ENCODE measurements at regions not wholly inside any gene's neighbourhood (a gene's known extent, or its start where the extent isn't known, plus 50 kb on each side); places are given as distances from the start of the nearest gene placed in this dataset.

DNA sequence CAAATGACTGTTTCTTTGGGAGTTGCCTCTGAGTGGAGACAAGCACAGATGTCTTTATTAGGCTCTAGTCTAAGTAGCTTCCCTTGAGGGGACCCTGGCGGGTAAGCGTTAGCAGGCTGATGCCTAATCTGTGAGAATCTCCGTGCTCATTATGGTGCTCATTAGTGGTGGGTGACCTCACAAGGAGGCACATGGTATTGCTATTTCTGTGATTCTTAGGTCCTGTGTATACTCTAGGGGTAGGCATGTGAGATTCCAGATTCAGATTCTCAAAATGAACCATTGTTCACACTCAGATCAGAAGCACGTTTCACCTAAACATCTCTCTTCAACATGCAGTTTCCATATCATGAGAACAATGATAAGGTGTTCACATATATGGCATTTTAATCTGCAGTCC is 809.7 kb downstream of the NR2F2 start:
- TF ChIP-seq, protein P1, sequence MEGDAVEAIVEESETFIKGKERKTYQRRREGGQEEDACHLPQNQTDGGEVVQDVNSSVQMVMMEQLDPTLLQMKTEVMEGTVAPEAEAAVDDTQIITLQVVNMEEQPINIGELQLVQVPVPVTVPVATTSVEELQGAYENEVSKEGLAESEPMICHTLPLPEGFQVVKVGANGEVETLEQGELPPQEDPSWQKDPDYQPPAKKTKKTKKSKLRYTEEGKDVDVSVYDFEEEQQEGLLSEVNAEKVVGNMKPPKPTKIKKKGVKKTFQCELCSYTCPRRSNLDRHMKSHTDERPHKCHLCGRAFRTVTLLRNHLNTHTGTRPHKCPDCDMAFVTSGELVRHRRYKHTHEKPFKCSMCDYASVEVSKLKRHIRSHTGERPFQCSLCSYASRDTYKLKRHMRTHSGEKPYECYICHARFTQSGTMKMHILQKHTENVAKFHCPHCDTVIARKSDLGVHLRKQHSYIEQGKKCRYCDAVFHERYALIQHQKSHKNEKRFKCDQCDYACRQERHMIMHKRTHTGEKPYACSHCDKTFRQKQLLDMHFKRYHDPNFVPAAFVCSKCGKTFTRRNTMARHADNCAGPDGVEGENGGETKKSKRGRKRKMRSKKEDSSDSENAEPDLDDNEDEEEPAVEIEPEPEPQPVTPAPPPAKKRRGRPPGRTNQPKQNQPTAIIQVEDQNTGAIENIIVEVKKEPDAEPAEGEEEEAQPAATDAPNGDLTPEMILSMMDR (IDR thresholded peaks at IDR 0.05; ENCODE audit: extremely low read depth in 1 of 2, insufficient read depth in 1 of 2, low read depth in 1 of 2, low read length in 2 of 2): no peak
- TF ChIP-seq POLR2AphosphoS5 (IDR thresholded peaks at IDR 0.05; ENCODE audit: insufficient read depth, low read depth, low read length) (no peak), POLR2A (IDR thresholded peaks at IDR 0.05; ENCODE audit: low read depth, low read length) (no peak), GATA2 (IDR thresholded peaks at IDR 0.05; ENCODE audit: insufficient read depth, insufficient read length, low read depth, low read length) (no peak), EZH2 (IDR thresholded peaks at IDR 0.05; ENCODE audit: borderline replicate concordance, low read depth, low read length, severe bottlenecking) (no peak), MYC (IDR thresholded peaks at IDR 0.05; ENCODE audit: low read depth, low read length) (no peak), FOS (IDR thresholded peaks at IDR 0.05; ENCODE audit: borderline replicate concordance, insufficient read depth, low read length) (no peak), JUN (IDR thresholded peaks at IDR 0.05; ENCODE audit: borderline replicate concordance, insufficient read depth, insufficient read length, low read depth) (no peak)
- TF ChIP-seq, protein P2, sequence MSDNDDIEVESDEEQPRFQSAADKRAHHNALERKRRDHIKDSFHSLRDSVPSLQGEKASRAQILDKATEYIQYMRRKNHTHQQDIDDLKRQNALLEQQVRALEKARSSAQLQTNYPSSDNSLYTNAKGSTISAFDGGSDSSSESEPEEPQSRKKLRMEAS (IDR thresholded peaks at IDR 0.05; ENCODE audit: insufficient read depth, insufficient read length): no peak

Data from endothelial cell of umbilical vein (primary cell).